SK-N-MC (cell line): ENCODE measurements at regions not wholly inside any gene's neighbourhood (a gene's known extent, or its start where the extent isn't known, plus 50 kb on each side); places are given as distances from the start of the nearest gene placed in this dataset.
"Not testable (repeated sequence)": the region's sequence is repeated elsewhere in the genome, so short reads cannot be mapped to it uniquely, and the experiment has no call there.

Experiments used
- DNase-seq: peaks from one replicate; pipeline ENCODE4 v3.0.0-alpha.2; 2011; ENCODE audit warnings: low read depth, low spot score
- H3K27ac ChIP-seq: fragments of 200-600 bp; sonication (generic); 2 replicates; pipeline ENCODE4 v1.5.1; 2016; ENCODE audit warnings: mixed run types
- H3K36me3 ChIP-seq: fragments of 200-600 bp; sonication (generic); 2 replicates; pipeline ENCODE4 v1.6.1; 2017; ENCODE audit warnings: antibody characterized with exemption, low read length, mixed read lengths; ENCODE audit not compliant: insufficient read depth
- H3K4me3 ChIP-seq: fragments of 200-600 bp; sonication (generic); 2 replicates; pipeline ENCODE4 v1.5.1; 2016
- H3K9ac ChIP-seq: fragments of 200-600 bp; sonication (generic); 2 replicates; pipeline ENCODE4 v1.8.0; 2017; ENCODE audit warnings: mixed run types, mixed read lengths; ENCODE audit not compliant: insufficient read length
- H3K9me3 ChIP-seq: fragments of 200-600 bp; sonication (generic); 2 replicates; pipeline ENCODE4 v1.6.1; 2017; ENCODE audit warnings: low read depth, mild to moderate bottlenecking, antibody characterized with exemption, low read length, moderate library complexity, mixed read lengths
- EZH2 ChIP-seq: fragments of 200-600 bp; sonication (generic); IDR thresholded peaks from one replicate; pipeline ENCODE4 v1.6.1; 2017; ENCODE audit warnings: antibody characterized with exemption
- FOXP2 ChIP-seq: optimal IDR thresholded peaks from 2 replicates; pipeline ENCODE3; 2011; ENCODE audit warnings: mild to moderate bottlenecking, moderate library complexity; ENCODE audit not compliant: insufficient read depth; ENCODE audit errors: extremely low read length, control extremely low read depth
- POLR2AphosphoS5 ChIP-seq: IDR thresholded peaks from 2 replicates; pipeline ENCODE4 v1.6.1; 2012; ENCODE audit warnings: mild to moderate bottlenecking, low read depth, low read length, borderline replicate concordance

- no peak for DNase-seq
These were observed 57.0 kb upstream of the CYRIA start for GRCh38 chr2:16722677-16723076.

GRCh38 chr2:16722126-16722525, 56.5 kb upstream of the CYRIA start:
- no peak for DNase-seq
- Histone ChIP-seq H3K9me3 (no peaks in the 10 kb centered on the region), H3K27ac (no peak overlapping the region), H3K36me3 (no peaks in the 10 kb centered on the region), H3K9ac (no peak overlapping the region), H3K4me3 (no peak overlapping the region)
- TF ChIP-seq EZH2 (no peak), POLR2AphosphoS5 (no peak), FOXP2 (no peak)

More at GRCh38 chr2:16722677-16723076, 57.0 kb upstream of the CYRIA start:
- Histone ChIP-seq H3K36me3 (no peaks in the 10 kb centered on the region), H3K27ac (no peak overlapping the region), H3K9me3 (no peaks in the 10 kb centered on the region), H3K4me3 (no peak overlapping the region), H3K9ac (no peak overlapping the region)
- TF ChIP-seq POLR2AphosphoS5 (no peak), FOXP2 (no peak), EZH2 (no peak)

GRCh38 chr2:16721529-16721928, 55.9 kb upstream of the CYRIA start:
- not testable (repeated sequence) for H3K27ac ChIP-seq, H3K9me3 ChIP-seq, H3K9ac ChIP-seq, H3K4me3 ChIP-seq, DNase-seq, H3K36me3 ChIP-seq

- H3K36me3 ChIP-seq, result not testable (repeated sequence)
These were observed 55.1 kb upstream of the CYRIA start for GRCh38 chr2:16720737-16721136.

GRCh38 chr2:16719485-16719808, 53.8 kb upstream of the CYRIA start:
- Histone ChIP-seq H3K4me3 (no peak overlapping the region), H3K9me3 (no peaks in the 10 kb centered on the region), H3K36me3 (no peaks in the 10 kb centered on the region), H3K27ac (no peak overlapping the region), H3K9ac (no peak overlapping the region)
- DNase-seq, result no peak
- TF ChIP-seq EZH2 (no peak), POLR2AphosphoS5 (no peak), FOXP2 (no peak)

More at GRCh38 chr2:16720737-16721136, 55.1 kb upstream of the CYRIA start:
- H3K27ac ChIP-seq, H3K9me3 ChIP-seq, H3K4me3 ChIP-seq, H3K9ac ChIP-seq, DNase-seq: not testable (repeated sequence)

GRCh38 chr2:16718576-16719484, 53.2 kb upstream of the CYRIA start:
- H3K4me3 ChIP-seq, result no peak overlapping the region
- DNase-seq, result no peak
- no peak overlapping the region for H3K27ac ChIP-seq
- TF ChIP-seq EZH2 (no peak), FOXP2 (no peak), POLR2AphosphoS5 (no peak)
- no peaks in the 10 kb centered on the region for H3K9me3 ChIP-seq
- H3K9ac ChIP-seq, result no peak overlapping the region
- H3K36me3 ChIP-seq, result no peaks in the 10 kb centered on the region

GRCh38 chr2:16717477-16717876, 51.8 kb upstream of the CYRIA start:
- DNase-seq, result no peak
- Histone ChIP-seq H3K9me3 (no peaks in the 10 kb centered on the region), H3K9ac (no peak overlapping the region), H3K36me3 (no peaks in the 10 kb centered on the region), H3K4me3 (no peak overlapping the region), H3K27ac (no peak overlapping the region)
- no peak for TF ChIP-seq POLR2AphosphoS5
- no peak for TF ChIP-seq EZH2
- no peak for TF ChIP-seq FOXP2

- TF ChIP-seq EZH2, result no peak
- TF ChIP-seq FOXP2, result no peak
- TF ChIP-seq POLR2AphosphoS5, result no peak
- Histone ChIP-seq H3K27ac (no peak overlapping the region), H3K4me3 (no peak overlapping the region), H3K9me3 (no peaks in the 10 kb centered on the region), H3K9ac (no peak overlapping the region), H3K36me3 (no peaks in the 10 kb centered on the region)
- no peak for DNase-seq
These were observed 51.3 kb upstream of the CYRIA start for GRCh38 chr2:16716944-16717343.

- H3K36me3 ChIP-seq, result no peaks in the 10 kb centered on the region
These were observed 50.4 kb upstream of the CYRIA start for GRCh38 chr2:16716024-16716423.

More at GRCh38 chr2:16716024-16716423, 50.4 kb upstream of the CYRIA start:
- DNase-seq, result no peak
- Histone ChIP-seq H3K4me3 (no peak overlapping the region), H3K9me3 (no peaks in the 10 kb centered on the region), H3K9ac (no peak overlapping the region), H3K27ac (no peak overlapping the region)
- no peak for TF ChIP-seq FOXP2
- no peak for TF ChIP-seq EZH2
- no peak for TF ChIP-seq POLR2AphosphoS5
